HEK293 (cell line): ENCODE measurements at regions not wholly inside any gene's neighbourhood (a gene's known extent, or its start where the extent isn't known, plus 50 kb on each side); places are given as distances from the start of the nearest gene placed in this dataset.

Experiments used
- BCL11A ChIP-seq: fragments of 450-650 bp; formaldehyde crosslinking; IDR thresholded peaks from 2 replicates; pipeline ENCODE4 v1.5.1; 2016; ENCODE audit warnings: low read depth, missing biosample characterization, missing genetic modification characterization
- EGR2 ChIP-seq: fragments of 450-650 bp; formaldehyde crosslinking; IDR thresholded peaks from 2 replicates; pipeline ENCODE4 v1.5.1; 2016; ENCODE audit warnings: low read depth, missing biosample characterization, missing genetic modification characterization
- GLIS2 ChIP-seq: fragments of 450-650 bp; formaldehyde crosslinking; IDR thresholded peaks from 2 replicates; pipeline ENCODE4 v1.5.1; 2016; ENCODE audit warnings: missing biosample characterization, missing genetic modification characterization
- IKZF3 ChIP-seq: fragments of 450-650 bp; IDR thresholded peaks from 2 replicates; pipeline ENCODE4 v1.5.0; 2018; ENCODE audit warnings: missing biosample characterization, mild to moderate bottlenecking, missing genetic modification characterization, moderate library complexity
- KLF10 ChIP-seq: fragments of 450-650 bp; IDR thresholded peaks from 2 replicates; pipeline ENCODE4 v1.5.1; 2018; ENCODE audit warnings: missing biosample characterization, mild to moderate bottlenecking, missing genetic modification characterization
- TRIM28 ChIP-seq: IDR thresholded peaks from 2 replicates; pipeline ENCODE4 v1.6.1; 2011; ENCODE audit warnings: low read length, control low read depth, borderline replicate concordance
- YY1 ChIP-seq: fragments of 450-650 bp; formaldehyde crosslinking; IDR thresholded peaks from 2 replicates; pipeline ENCODE4 v1.5.1; 2018; ENCODE audit warnings: missing biosample characterization, missing genetic modification characterization
- ZBTB26 ChIP-seq: fragments of 450-650 bp; formaldehyde crosslinking; optimal IDR thresholded peaks from 2 replicates; pipeline ENCODE3; 2016; ENCODE audit warnings: missing biosample characterization, mild to moderate bottlenecking, missing genetic modification characterization
- ZBTB8A ChIP-seq: fragments of 450-650 bp; formaldehyde crosslinking; IDR thresholded peaks from 2 replicates; pipeline ENCODE4 v1.5.1; 2016; ENCODE audit warnings: missing biosample characterization, missing genetic modification characterization
- ZFHX2 ChIP-seq: fragments of 450-650 bp; formaldehyde crosslinking; conservative IDR thresholded peaks from 2 replicates; pipeline ENCODE4 v1.5.1; 2016; ENCODE audit warnings: missing biosample characterization, missing genetic modification characterization
- ZNF121 ChIP-seq: fragments of 450-650 bp; formaldehyde crosslinking; IDR thresholded peaks from 2 replicates; pipeline ENCODE4 v1.5.1; 2016; ENCODE audit warnings: missing biosample characterization, missing genetic modification characterization
- ZNF677 ChIP-seq: fragments of 450-650 bp; IDR thresholded peaks from 2 replicates; pipeline ENCODE4 v1.5.0; 2018; ENCODE audit warnings: missing biosample characterization, mild to moderate bottlenecking, missing genetic modification characterization, moderate library complexity
- ZSCAN30 ChIP-seq: fragments of 450-650 bp; IDR thresholded peaks from 2 replicates; pipeline ENCODE4 v1.5.1; 2018; ENCODE audit warnings: missing biosample characterization, mild to moderate bottlenecking, missing genetic modification characterization, moderate library complexity
- TF ChIP-seq, protein P1 (sequence below): fragments of 450-650 bp; formaldehyde crosslinking; IDR thresholded peaks from 2 replicates; pipeline ENCODE4 v1.5.1; 2016; ENCODE audit warnings: missing biosample characterization, missing genetic modification characterization

DNA sequence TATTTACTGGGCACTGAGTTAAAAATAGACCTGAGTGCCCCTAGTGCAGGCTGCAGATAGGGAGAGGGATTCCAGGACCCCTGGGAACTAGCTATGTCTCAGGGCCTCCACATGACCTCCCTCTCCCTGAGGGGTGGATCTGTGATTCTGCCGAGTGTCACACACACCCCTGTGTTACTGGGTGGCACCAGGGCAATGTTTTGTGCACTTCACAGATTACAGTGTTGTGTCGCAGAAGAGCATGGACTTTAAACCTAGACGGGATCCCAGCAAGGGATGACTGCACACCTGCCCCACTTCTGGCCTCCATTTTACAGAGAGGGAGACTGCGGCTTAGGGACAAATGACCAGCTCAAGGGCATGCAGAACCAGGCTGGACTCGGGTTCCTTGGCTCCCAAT, 65.6 kb downstream of the ZFP36L2 start:
- no peak for TF ChIP-seq ZNF677 (tag by site-specific recombination)
- TF ChIP-seq, protein P1, sequence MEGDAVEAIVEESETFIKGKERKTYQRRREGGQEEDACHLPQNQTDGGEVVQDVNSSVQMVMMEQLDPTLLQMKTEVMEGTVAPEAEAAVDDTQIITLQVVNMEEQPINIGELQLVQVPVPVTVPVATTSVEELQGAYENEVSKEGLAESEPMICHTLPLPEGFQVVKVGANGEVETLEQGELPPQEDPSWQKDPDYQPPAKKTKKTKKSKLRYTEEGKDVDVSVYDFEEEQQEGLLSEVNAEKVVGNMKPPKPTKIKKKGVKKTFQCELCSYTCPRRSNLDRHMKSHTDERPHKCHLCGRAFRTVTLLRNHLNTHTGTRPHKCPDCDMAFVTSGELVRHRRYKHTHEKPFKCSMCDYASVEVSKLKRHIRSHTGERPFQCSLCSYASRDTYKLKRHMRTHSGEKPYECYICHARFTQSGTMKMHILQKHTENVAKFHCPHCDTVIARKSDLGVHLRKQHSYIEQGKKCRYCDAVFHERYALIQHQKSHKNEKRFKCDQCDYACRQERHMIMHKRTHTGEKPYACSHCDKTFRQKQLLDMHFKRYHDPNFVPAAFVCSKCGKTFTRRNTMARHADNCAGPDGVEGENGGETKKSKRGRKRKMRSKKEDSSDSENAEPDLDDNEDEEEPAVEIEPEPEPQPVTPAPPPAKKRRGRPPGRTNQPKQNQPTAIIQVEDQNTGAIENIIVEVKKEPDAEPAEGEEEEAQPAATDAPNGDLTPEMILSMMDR = no peak
- TF ChIP-seq ZFHX2 (tag by site-specific recombination) = no peak
- no peak for TF ChIP-seq ZSCAN30 (tag by site-specific recombination)
- no peak for TF ChIP-seq YY1 (tag by site-specific recombination)
- no peak for TF ChIP-seq ZBTB8A
- no peak for TF ChIP-seq BCL11A (tag by site-specific recombination)
- TF ChIP-seq ZBTB26 (tag by site-specific recombination) = no peak
- no peak for TF ChIP-seq KLF10 (tag by site-specific recombination)
- no peak for TF ChIP-seq ZNF121 (tag by site-specific recombination)
- TF ChIP-seq GLIS2 (tag by site-specific recombination) = no peak
- TF ChIP-seq EGR2 = no peak
- no peak for TF ChIP-seq IKZF3 (tag by site-specific recombination)
- TF ChIP-seq TRIM28 = no peak
